ENCODE measurements at regions not wholly inside any gene's neighbourhood (a gene's known extent, or its start where the extent isn't known, plus 50 kb on each side); places are given as distances from the start of the nearest gene placed in this dataset.

DNA sequence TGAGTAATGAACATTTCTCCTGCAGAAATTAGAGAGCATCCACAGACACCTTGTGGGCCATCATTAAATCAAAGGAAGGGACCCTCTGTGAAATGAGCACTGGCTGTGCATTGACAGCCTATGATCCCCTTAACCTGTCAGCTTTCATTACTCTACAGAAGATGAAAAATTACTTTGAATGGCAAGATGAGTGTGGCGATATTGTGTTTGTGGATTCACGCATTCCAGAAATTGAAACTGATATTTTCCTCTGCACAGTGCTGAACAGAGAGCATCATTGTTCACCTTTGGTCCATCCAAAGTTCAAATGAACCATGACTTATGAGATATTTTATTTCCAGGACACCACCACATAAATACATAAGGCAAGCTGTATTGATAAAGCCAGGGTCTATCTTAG is 374.8 kb upstream of the ANXA10 start:
- in situ Hi-C loops (cut with MboI; ENCODE audit: low pct_unique_long_range_greater_than_20kb, low sequenced_read_pairs, unreplicated experiment), result no loop called here
- no peak for DNase-seq (ENCODE audit: low spot score)
- TF ChIP-seq, protein P1, sequence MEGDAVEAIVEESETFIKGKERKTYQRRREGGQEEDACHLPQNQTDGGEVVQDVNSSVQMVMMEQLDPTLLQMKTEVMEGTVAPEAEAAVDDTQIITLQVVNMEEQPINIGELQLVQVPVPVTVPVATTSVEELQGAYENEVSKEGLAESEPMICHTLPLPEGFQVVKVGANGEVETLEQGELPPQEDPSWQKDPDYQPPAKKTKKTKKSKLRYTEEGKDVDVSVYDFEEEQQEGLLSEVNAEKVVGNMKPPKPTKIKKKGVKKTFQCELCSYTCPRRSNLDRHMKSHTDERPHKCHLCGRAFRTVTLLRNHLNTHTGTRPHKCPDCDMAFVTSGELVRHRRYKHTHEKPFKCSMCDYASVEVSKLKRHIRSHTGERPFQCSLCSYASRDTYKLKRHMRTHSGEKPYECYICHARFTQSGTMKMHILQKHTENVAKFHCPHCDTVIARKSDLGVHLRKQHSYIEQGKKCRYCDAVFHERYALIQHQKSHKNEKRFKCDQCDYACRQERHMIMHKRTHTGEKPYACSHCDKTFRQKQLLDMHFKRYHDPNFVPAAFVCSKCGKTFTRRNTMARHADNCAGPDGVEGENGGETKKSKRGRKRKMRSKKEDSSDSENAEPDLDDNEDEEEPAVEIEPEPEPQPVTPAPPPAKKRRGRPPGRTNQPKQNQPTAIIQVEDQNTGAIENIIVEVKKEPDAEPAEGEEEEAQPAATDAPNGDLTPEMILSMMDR (IDR thresholded peaks at IDR 0.05; ENCODE audit: extremely low read depth, insufficient read depth, missing control alignments), result no peak

DNA sequence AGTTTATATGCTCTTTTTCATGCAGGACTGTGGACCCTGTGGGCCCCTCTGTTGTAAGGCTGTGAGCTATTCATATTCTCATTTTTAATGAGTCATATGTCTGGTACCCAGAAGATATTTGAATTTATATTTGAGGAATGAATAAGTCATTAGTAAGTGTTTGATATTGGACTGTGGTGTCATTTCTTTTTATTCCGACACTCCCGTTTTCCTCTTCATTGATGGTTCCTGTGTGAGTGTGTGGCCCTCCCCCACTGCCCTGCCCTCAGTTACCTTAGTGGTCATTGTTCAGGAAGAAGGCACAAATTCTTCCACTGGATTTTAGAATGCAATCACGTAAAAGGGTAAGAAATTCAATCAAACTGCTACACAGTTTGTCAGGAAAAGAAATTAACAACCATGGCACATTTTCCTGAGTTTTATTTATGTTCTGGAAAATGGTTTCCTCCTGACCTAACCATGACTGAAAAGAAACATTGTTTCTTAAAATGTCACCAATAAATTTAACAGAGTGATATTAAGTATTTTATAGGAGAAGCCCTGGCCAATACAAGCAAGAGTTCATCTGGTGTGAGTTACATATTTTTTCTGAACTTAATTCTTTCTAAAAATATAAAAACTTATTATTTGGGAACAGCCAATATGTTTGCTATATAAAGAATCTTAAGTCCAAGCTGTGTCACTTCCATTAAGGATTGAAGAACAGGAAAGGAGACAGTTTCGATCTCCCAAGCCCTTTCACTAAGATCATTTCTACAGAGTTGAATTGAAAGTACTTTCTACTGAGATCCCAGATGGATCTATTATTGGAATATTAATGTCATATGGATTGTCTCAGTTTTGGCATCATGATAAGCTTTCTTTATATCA is 370.5 kb upstream of the ANXA10 start:
- TF ChIP-seq, protein P1 (IDR thresholded peaks at IDR 0.05; ENCODE audit: extremely low read depth, insufficient read depth, missing control alignments), result no peak
- in situ Hi-C loops (cut with MboI; ENCODE audit: low pct_unique_long_range_greater_than_20kb, low sequenced_read_pairs, unreplicated experiment), result no loop called here
- DNase-seq (ENCODE audit: low spot score), result no peak

DNA sequence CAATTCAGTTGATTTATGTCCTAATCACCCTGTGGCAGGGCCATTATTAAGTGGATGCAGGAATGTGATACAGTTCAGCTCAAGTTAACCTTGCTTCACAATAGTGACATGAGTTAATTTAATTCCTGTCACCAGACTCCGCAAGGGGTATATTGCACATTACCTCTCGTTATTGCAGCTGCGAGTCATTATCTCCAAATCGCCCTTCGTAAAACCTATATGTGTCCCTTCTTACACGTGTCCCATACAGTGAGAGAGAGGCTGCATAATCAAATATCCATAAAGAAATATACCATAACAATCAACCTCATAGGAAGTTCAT is 369.9 kb upstream of the ANXA10 start:
- TF ChIP-seq, protein P1 (IDR thresholded peaks at IDR 0.05; ENCODE audit: extremely low read depth, insufficient read depth, missing control alignments), result no peak
- DNase-seq (ENCODE audit: low spot score), result no peak
- in situ Hi-C loops (cut with MboI; ENCODE audit: low pct_unique_long_range_greater_than_20kb, low sequenced_read_pairs, unreplicated experiment), result no loop called here

DNA sequence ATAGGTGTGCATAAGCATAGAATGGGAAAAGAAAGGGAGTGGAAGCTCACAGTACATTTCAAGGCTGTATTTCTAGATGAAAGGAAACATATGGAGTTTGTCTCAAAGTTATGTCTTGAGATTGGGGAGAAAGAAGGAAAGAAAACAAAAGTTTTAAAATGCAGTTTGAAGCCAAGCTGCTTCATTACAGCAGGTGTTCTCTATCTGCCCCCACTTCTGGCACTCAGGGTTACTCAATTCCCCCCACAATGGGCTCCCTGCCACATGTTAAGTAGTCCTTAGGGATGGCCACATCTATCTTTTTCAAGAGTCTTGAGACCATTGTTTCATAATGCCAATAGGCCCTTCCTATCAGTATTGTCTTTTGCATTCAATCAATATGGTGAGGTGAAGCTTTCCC is 367.4 kb upstream of the ANXA10 start:
- TF ChIP-seq, protein P1 (IDR thresholded peaks at IDR 0.05; ENCODE audit: extremely low read depth, insufficient read depth, missing control alignments), result no peak
- in situ Hi-C loops (cut with MboI; ENCODE audit: low pct_unique_long_range_greater_than_20kb, low sequenced_read_pairs, unreplicated experiment), result no loop called here
- no peak for DNase-seq (ENCODE audit: low spot score)

DNA sequence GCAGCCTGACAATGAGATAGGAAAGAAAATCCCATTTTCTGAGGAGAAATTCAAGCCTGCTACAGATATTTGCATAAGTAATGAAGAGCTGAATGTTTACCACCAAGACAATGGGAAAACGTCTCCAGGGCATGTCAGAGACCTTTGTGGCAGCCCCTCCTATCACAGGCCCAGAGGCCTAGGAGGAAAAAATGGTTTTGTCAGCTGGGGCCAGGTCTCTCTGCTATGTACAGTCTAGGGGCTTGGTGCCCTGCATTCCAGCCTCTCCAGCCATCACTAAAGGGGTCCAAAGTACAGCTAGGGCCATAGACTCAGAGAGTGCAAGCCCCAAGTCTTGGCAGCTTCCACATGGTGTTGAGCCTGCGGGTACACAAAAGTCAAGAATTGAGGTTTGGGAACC is 361.6 kb upstream of the ANXA10 start:
- in situ Hi-C loops (cut with MboI; ENCODE audit: low pct_unique_long_range_greater_than_20kb, low sequenced_read_pairs, unreplicated experiment), result no loop called here
- no peak for DNase-seq (ENCODE audit: low spot score)
- TF ChIP-seq, protein P1 (IDR thresholded peaks at IDR 0.05; ENCODE audit: extremely low read depth, insufficient read depth, missing control alignments), result no peak

DNA sequence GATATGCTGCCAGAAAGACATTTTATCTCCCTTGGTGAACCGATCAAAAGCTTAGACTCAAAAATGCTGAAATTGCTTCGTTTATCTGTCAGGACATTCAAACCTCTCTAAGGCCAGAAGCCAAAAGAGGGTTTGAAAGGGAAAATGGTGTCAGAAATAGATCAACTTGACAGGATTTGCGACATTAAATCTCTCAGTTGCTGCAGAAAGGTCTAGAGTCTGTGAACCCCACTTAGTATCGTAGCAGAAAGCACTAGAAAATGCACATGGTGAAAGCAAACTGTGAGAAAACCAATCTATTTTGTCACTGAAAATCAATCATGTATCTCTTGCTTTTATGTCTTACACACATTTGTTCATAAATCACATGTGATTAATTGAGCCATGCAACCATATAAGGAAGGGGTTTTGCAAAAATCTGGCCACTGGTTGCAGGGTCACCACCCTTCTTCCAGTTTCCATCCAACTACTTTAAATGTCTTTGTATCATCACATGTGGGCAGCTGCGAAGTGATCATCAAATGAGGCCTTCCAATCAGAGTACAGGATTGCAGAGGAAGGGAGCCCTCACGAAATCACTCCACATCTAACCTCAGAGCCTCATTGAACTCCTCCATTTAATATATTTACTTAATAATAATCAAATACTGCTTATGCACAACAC is 347.2 kb upstream of the ANXA10 start:
- no peak for DNase-seq (ENCODE audit: low spot score)
- in situ Hi-C loops (cut with MboI; ENCODE audit: low pct_unique_long_range_greater_than_20kb, low sequenced_read_pairs, unreplicated experiment), result no loop called here
- TF ChIP-seq, protein P1 (IDR thresholded peaks at IDR 0.05; ENCODE audit: extremely low read depth, insufficient read depth, missing control alignments), result no peak

All from GM13977 (cell line).